GM23248 (cell line): ENCODE measurements at regions not wholly inside any gene's neighbourhood (a gene's known extent, or its start where the extent isn't known, plus 50 kb on each side); places are given as distances from the start of the nearest gene placed in this dataset.

Source experiments
- EZH2 ChIP-seq: fragments of 200-600 bp; sonication (generic); IDR thresholded peaks from 2 replicates; pipeline ENCODE4 v1.6.1; 2018; ENCODE audit warnings: antibody characterized with exemption, mild to moderate bottlenecking; ENCODE audit not compliant: insufficient read depth, poor library complexity, severe bottlenecking
- EZH2phosphoT487 ChIP-seq: fragments of 200-600 bp; sonication (generic); IDR thresholded peaks from 2 replicates; pipeline ENCODE4 v1.6.1; 2018; ENCODE audit warnings: antibody characterized with exemption, moderate library complexity, mild to moderate bottlenecking, low read depth; ENCODE audit not compliant: insufficient read depth

DNA sequence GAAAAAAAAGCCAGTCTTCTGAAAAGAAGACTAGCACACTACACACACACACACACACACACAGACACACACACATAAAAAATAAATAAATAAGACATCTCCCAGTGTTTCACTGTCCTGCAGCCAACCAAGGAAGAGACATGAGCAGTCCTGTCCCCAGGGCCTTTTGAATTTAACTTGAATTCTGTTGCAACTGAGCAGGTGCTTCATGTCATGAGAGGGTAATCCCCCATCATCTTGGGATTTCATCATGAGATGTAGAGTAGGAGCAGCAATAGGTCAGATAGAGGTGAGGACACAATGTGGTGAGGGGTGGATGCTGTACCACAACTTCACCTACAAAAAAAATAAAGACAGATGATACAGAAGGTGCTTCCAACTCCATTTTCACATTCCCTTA lies 682.2 kb upstream of the TSPY4 start:
- TF ChIP-seq EZH2 (no peak), EZH2phosphoT487 (no peak)
